Ovary (tissue), 7 donors: ENCODE measurements at regions not wholly inside any gene's neighbourhood (a gene's known extent, or its start where the extent isn't known, plus 50 kb on each side); places are given as distances from the start of the nearest gene placed in this dataset.

Experiments used
- DNase-seq, 5 donors: peaks; one replicate each; pipeline ENCODE4 v3.0.0-alpha.2; 2019 to 2020
- H3K27ac ChIP-seq, 2 donors: fragments of 200-600 bp; one replicate each; pipeline versions ENCODE4 v1.5.1 to v1.8.0; 2019 to 2022
- H3K27me3 ChIP-seq: fragments of 200-600 bp; one replicate; pipeline ENCODE4 v1.8.0; 2022
- H3K36me3 ChIP-seq: fragments of 200-600 bp; sonication (generic); one replicate; pipeline ENCODE4 v1.5.1; 2019
- H3K4me1 ChIP-seq: one replicate; pipeline ENCODE4 v1.8.1; 2013; ENCODE audit warnings: mild to moderate bottlenecking, moderate library complexity; ENCODE audit not compliant: insufficient read depth
- H3K4me3 ChIP-seq: fragments of 200-600 bp; sonication (generic); one replicate; pipeline ENCODE4 v1.5.1; 2017
- H3K9me3 ChIP-seq, 2 donors: fragments of 200-600 bp in 1 of 2; sonication (generic) in 1 of 2; one replicate each; pipeline versions ENCODE4 v1.5.1 to v1.8.1; 2013 to 2019; ENCODE audit warnings: mild to moderate bottlenecking in 1 of 2, moderate library complexity in 1 of 2
- EP300 ChIP-seq: sonication (generic); formaldehyde crosslinking; IDR thresholded peaks from one replicate; pipeline ENCODE4 v1.6.1; 2017; ENCODE audit warnings: antibody characterized with exemption
- POLR2A ChIP-seq: fragments of 450-650 bp; IDR thresholded peaks from one replicate; pipeline ENCODE4 v1.6.1; 2017; ENCODE audit warnings: antibody characterized with exemption, mild to moderate bottlenecking, moderate library complexity
- WGBS, 3 donors: extraction: QIAGEN DNeasy Blood & Tissue Kit in 1 of 3; methylation state at CpG; one replicate each; pipeline versions ENCODE4 v1.1.5 to v1.1.7; 2013 to 2017; 5-methylcytosine and 5-hydroxymethylcytosine counted together
- intact Hi-C, 4 donors: fragments of 100-400 bp; cut with DNase I; formaldehyde crosslinking; loops; one replicate each; pipeline versions ENCODE4 v1.11.0 to v1.15.1; 2022 to 2023
- TF ChIP-seq, protein P1 (sequence below), 3 donors: fragments of 450-650 bp in 2 of 3; fragments of 200-600 bp in 1 of 3; IDR thresholded peaks; one replicate each; pipeline versions ENCODE4 v1.5.1 to v1.8.0; 2016 to 2022; ENCODE audit warnings: antibody characterized with exemption in 3 of 3, mild to moderate bottlenecking in 1 of 3
- donor health status: DM: no; HTN: no; CAD: no; lungs with moderate emphysema.
- donor health status: DM: no; HTN: no; CAD: no.
- donor health status: Bipolar disorder and iron deficiency.
- donor health status: DM: no; HTN: no; CAD: no.
- donor health status: DM: yes; HTN: yes; CAD: no.

DNA sequence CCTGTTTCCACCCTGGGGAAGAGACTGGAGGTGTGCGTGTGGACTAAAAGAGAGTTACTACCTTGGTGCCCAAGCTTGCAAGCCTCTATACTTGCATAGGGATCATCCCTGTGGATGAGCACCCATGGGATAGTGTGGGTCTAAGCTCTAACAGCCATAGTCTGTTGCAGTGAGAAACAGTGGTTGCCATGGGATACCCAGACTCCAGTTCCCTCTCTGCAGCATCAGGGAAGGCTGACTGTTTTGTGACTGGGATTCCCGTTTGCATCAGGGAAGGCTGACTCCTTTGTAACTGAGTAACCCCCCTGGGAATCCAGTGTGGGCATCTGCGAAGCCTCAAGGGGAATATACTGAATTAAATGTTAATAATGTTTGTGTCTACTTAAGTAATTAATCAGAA lies 196.1 kb downstream of the ZNF621 start:
- WGBS, 3 donors = 93 to 96% (median 95%) methylated on average over 3 of the region's 3 CpGs
- DNase-seq = no peak
- Histone ChIP-seq H3K27ac (no peak overlapping the region), H3K27me3 (no peaks in the 10 kb centered on the region), H3K36me3 (no peaks in the 10 kb centered on the region), H3K4me3 (no peak overlapping the region), H3K9me3 (no peaks in the 10 kb centered on the region), H3K4me1 (no peaks in the 10 kb centered on the region)
- intact Hi-C loops = no loop called here
- TF ChIP-seq EP300 = no peak
- TF ChIP-seq POLR2A = no peak
- TF ChIP-seq, protein P1, sequence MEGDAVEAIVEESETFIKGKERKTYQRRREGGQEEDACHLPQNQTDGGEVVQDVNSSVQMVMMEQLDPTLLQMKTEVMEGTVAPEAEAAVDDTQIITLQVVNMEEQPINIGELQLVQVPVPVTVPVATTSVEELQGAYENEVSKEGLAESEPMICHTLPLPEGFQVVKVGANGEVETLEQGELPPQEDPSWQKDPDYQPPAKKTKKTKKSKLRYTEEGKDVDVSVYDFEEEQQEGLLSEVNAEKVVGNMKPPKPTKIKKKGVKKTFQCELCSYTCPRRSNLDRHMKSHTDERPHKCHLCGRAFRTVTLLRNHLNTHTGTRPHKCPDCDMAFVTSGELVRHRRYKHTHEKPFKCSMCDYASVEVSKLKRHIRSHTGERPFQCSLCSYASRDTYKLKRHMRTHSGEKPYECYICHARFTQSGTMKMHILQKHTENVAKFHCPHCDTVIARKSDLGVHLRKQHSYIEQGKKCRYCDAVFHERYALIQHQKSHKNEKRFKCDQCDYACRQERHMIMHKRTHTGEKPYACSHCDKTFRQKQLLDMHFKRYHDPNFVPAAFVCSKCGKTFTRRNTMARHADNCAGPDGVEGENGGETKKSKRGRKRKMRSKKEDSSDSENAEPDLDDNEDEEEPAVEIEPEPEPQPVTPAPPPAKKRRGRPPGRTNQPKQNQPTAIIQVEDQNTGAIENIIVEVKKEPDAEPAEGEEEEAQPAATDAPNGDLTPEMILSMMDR (IDR thresholded peaks at IDR 0.05) = no peak

DNA sequence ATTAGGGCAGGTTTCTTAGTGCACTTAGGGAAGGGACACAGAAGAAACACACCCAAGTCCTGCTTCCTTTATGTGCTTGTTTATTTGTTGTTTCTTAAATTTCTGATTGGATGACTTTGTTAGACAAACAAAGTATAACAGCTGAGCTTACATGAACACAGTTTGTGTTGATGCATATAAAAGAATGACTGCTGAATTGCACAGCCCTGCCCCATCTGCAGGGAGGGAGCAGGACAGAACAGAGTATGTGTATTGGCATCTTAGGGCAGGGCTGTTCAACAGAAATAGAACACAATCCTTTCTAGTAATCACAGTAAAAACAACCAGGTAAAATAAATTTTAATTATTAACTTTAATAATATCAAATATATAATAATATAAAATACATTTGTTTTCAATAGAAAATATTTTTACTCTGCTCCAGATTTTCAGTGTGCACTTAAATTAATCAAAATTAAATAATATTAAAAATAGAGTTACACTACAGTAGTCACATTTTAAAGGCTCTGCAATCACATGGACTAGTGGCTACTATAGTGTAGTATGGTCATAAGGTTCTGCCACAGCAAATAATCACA lies 198.4 kb downstream of the ZNF621 start:
- Histone ChIP-seq H3K4me3 (no peak overlapping the region), H3K27me3 (no peaks in the 10 kb centered on the region), H3K4me1 (no peaks in the 10 kb centered on the region), H3K36me3 (no peaks in the 10 kb centered on the region), H3K27ac (no peak overlapping the region), H3K9me3 (no peaks in the 10 kb centered on the region)
- no peak for DNase-seq
- TF ChIP-seq, protein P1 (IDR thresholded peaks at IDR 0.05) = no peak
- TF ChIP-seq POLR2A = no peak
- no peak for TF ChIP-seq EP300
- intact Hi-C loops = no loop called here

DNA sequence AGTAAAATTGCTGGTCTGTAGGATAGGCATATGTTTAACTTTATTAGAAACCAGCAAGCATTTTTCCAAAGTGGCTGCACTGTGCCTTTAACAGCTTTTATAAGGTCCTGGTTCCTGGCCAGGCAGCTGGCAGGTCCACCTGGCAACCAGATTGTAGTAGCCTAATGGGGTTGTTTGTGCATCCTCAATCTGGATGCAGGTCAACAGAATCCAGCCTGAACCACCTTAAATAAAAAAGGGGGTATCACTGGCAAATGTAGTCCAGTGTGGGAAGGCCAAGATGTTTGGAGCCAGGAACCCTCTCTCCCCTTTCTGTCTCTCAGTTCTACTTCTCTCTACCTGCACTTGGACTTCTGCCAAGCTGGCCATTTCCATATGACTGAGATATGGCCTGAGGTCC lies 200.3 kb downstream of the ZNF621 start:
- no peak for DNase-seq
- Histone ChIP-seq H3K36me3 (no peaks in the 10 kb centered on the region), H3K27ac (no peak overlapping the region), H3K9me3 (no peaks in the 10 kb centered on the region), H3K4me3 (no peak overlapping the region), H3K27me3 (no peaks in the 10 kb centered on the region), H3K4me1 (no peaks in the 10 kb centered on the region)
- TF ChIP-seq POLR2A = no peak
- TF ChIP-seq, protein P1 (IDR thresholded peaks at IDR 0.05) = no peak
- no peak for TF ChIP-seq EP300
- intact Hi-C loops = no loop called here

DNA sequence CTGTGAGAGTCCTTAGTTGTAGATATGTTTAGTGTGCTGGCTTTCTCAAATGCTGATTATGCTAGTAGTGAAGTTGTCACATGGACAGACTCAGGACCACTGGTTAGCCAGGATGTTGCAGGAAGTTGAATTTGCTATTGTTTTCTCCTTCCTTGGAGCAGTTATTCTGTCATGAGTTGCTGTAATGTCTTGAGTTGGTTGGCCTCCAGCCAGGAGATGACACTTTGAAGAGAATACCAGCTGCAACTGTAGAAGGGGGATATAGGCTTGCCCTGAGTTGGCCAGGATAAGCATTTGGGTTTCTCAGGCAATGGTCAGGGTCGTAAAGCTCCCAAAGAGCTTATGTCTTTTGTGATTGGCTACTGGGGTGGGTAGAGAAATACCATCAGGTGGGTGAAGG lies 206.7 kb downstream of the ZNF621 start:
- no peaks in the 10 kb centered on the region for H3K27me3 ChIP-seq
- intact Hi-C loops = no loop called here
- H3K9me3 ChIP-seq = no peaks in the 10 kb centered on the region
- H3K27ac ChIP-seq = no peak overlapping the region
- no peak for DNase-seq
- TF ChIP-seq POLR2A = no peak
- no peak for TF ChIP-seq EP300
- TF ChIP-seq, protein P1 (IDR thresholded peaks at IDR 0.05) = no peak
- H3K36me3 ChIP-seq = no peaks in the 10 kb centered on the region
- 56 to 75% (median 57%) methylated on average over 1 of the region's 1 CpG for WGBS, 3 donors
- H3K4me1 ChIP-seq = no peaks in the 10 kb centered on the region
- no peak overlapping the region for H3K4me3 ChIP-seq
